KOPT-K1 (cell line): ENCODE measurements at regions not wholly inside any gene's neighbourhood (a gene's known extent, or its start where the extent isn't known, plus 50 kb on each side); places are given as distances from the start of the nearest gene placed in this dataset.

Experiments used
- H3K27ac ChIP-seq: fragments of 200-600 bp; sonication (generic); 2 replicates; pipeline ENCODE4 v1.5.1; 2016; ENCODE audit warnings: antibody characterized with exemption, mild to moderate bottlenecking, low read depth, low read length; ENCODE audit not compliant: poor library complexity, severe bottlenecking
- H3K36me3 ChIP-seq: fragments of 200-600 bp; sonication (generic); 2 replicates; pipeline ENCODE4 v1.5.1; 2017; ENCODE audit warnings: antibody characterized with exemption, mild to moderate bottlenecking, low read length, moderate library complexity; ENCODE audit not compliant: insufficient read depth
- H3K9me3 ChIP-seq: fragments of 200-600 bp; sonication (generic); 2 replicates; pipeline ENCODE4 v1.5.1; 2017; ENCODE audit warnings: antibody characterized with exemption, low read length, mild to moderate bottlenecking; ENCODE audit not compliant: insufficient read depth, poor library complexity, severe bottlenecking

DNA sequence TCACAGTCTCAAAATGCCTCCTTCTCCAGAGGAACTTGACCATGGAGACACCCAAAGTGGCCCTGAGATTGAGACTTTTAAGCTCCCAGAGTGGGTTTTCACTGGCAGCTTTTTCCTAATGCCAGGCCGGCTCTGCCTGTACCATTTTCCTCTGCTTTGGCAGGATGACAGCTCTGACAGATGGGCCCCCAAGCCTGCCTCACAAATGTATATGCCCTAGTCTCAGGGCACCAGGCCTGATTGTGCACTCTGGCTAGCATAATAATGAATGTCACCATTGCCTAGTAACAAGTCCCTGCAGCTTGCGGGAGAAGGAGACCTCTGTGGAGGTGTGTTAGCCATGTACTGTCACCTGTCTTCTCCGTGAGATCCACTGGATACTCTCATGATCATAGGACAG, 772.8 kb upstream of the TSPY4 start:
- Histone ChIP-seq H3K9me3 (no peaks in the 10 kb centered on the region), H3K36me3 (no peaks in the 10 kb centered on the region), H3K27ac (no peak overlapping the region)

- Histone ChIP-seq H3K9me3 (no peaks in the 10 kb centered on the region), H3K27ac (no peak overlapping the region)
Measured at GRCh38 chrY:8566198-8566597, 771.1 kb upstream of the TSPY4 start.

DNA sequence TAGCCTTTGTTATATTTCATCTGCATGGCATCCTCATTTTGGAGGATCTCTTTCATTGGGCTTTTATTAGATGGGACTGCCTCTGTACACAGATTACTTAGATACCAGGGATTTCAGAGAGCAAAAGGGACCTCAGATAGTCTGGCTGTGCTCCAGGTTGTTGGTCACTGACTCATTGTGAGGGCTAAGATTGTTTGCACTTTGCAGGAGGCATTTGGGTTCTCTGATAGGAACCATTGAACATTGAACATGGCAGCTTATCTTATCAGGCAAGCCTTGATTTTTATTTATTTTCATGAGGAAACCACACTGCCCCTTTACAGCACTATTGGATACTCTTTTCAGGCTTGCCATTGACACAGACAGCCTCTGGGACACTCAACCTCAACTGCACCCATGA, 766.9 kb upstream of the TSPY4 start:
- Histone ChIP-seq H3K36me3 (no peaks in the 10 kb centered on the region), H3K27ac (no peak overlapping the region), H3K9me3 (no peaks in the 10 kb centered on the region)

More at GRCh38 chrY:8566198-8566597, 771.1 kb upstream of the TSPY4 start:
- H3K36me3 ChIP-seq: no peaks in the 10 kb centered on the region

GRCh38 chrY:8572916-8573315, 764.3 kb upstream of the TSPY4 start:
- no peaks in the 10 kb centered on the region for H3K9me3 ChIP-seq
- no peaks in the 10 kb centered on the region for H3K36me3 ChIP-seq
- H3K27ac ChIP-seq: no peak overlapping the region

- H3K27ac ChIP-seq: no peak overlapping the region
- no peaks in the 10 kb centered on the region for H3K9me3 ChIP-seq
- no peaks in the 10 kb centered on the region for H3K36me3 ChIP-seq
Measured at GRCh38 chrY:8582277-8582850, 754.9 kb upstream of the TSPY4 start.

GRCh38 chrY:8583191-8583590, 754.1 kb upstream of the TSPY4 start:
- Histone ChIP-seq H3K9me3 (no peaks in the 10 kb centered on the region), H3K36me3 (no peaks in the 10 kb centered on the region), H3K27ac (no peak overlapping the region)

- H3K9me3 ChIP-seq: no peaks in the 10 kb centered on the region
- H3K36me3 ChIP-seq: no peaks in the 10 kb centered on the region
- H3K27ac ChIP-seq: no peak overlapping the region
Measured at GRCh38 chrY:8590641-8591040, 746.6 kb upstream of the TSPY4 start.

DNA sequence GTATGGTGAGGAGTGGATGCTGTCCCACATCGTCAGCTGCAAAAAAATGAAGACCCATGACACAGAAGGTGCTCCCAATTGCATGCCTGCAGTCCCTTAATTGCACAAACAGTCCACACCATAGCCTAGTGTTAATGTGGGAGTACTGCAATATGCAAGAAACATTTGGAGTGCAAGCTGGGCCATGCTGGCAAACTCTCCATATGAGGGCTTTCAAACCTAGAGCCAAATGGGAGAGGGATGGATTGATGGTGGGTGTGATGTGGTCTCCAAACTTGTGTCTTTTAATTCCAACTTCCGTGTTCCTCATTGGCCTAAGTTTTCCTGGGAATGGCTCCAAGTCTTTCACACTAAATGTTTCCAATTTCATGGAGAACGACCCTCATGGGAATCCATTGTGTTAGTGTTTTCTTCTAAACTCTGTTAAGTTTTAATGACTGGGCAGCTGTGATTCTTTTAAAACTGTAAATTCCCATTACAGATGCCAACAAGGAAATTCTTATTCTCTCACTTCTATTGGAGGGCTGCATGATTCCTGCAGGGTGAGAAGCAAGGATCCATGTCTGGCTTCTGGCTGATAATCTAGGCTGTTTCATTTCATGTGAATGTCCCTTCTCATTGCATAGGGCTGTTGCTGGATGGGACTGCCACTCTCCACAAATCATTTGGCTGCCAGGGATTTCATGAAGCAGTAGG, 745.3 kb upstream of the TSPY4 start:
- H3K27ac ChIP-seq: no peak overlapping the region
- no peaks in the 10 kb centered on the region for H3K36me3 ChIP-seq
- H3K9me3 ChIP-seq: no peaks in the 10 kb centered on the region

GRCh38 chrY:8594657-8595056, 742.6 kb upstream of the TSPY4 start:
- H3K9me3 ChIP-seq: no peaks in the 10 kb centered on the region
- H3K36me3 ChIP-seq: no peaks in the 10 kb centered on the region
- H3K27ac ChIP-seq: no peak overlapping the region

- H3K9me3 ChIP-seq: no peaks in the 10 kb centered on the region
- H3K36me3 ChIP-seq: no peaks in the 10 kb centered on the region
- no peak overlapping the region for H3K27ac ChIP-seq
Measured at GRCh38 chrY:8599141-8599540, 738.1 kb upstream of the TSPY4 start.

GRCh38 chrY:8610620-8611019, 726.6 kb upstream of the TSPY4 start:
- Histone ChIP-seq H3K27ac (no peak overlapping the region), H3K9me3 (no peaks in the 10 kb centered on the region), H3K36me3 (no peaks in the 10 kb centered on the region)

- Histone ChIP-seq H3K36me3 (no peaks in the 10 kb centered on the region), H3K27ac (no peak overlapping the region), H3K9me3 (no peaks in the 10 kb centered on the region)
Measured at GRCh38 chrY:8611815-8612214, 725.4 kb upstream of the TSPY4 start.

DNA sequence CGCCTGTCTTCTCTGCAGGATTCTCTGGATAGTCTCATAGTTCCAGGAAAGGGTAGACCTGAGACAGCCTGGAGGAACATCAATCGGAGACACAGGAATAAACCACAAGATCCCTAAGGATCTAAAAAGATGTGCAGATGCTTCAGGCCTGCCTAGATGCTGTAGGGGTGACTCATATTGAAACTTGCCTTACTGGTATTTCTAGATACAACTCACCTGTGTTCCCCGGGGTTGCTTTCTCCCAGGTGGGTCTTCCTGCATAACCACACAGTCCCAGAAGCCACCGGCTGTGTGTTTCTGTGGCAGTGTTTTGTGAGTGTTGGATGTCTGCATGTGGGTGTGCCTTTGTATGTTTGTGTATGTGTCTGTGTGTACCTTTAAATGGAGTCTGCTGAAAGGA, 719.0 kb upstream of the TSPY4 start:
- no peaks in the 10 kb centered on the region for H3K9me3 ChIP-seq
- no peaks in the 10 kb centered on the region for H3K36me3 ChIP-seq
- no peak overlapping the region for H3K27ac ChIP-seq

- Histone ChIP-seq H3K36me3 (no peaks in the 10 kb centered on the region), H3K27ac (no peak overlapping the region), H3K9me3 (no peaks in the 10 kb centered on the region)
Measured at GRCh38 chrY:8622156-8622555, 715.1 kb upstream of the TSPY4 start.

DNA sequence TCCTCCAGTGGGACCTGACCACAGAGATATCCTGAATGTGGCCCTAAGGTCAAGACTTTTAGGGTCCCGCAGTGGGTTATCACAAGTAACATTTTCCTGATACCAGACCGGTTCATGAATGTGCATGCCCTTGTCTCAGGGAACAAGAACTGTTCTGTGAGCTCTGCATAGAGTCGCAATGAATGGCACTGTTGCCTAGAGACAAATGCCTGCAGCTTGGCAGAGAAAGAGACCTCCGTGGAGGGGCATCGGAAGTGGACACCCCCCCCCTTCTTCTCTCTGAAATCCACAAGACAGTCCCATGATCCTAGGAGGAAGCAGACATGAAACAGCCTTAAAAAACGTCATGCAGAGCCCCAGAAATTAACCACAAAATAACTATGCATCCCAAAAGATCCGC, 714.4 kb upstream of the TSPY4 start:
- H3K27ac ChIP-seq: no peak overlapping the region
- no peaks in the 10 kb centered on the region for H3K9me3 ChIP-seq
- no peaks in the 10 kb centered on the region for H3K36me3 ChIP-seq

DNA sequence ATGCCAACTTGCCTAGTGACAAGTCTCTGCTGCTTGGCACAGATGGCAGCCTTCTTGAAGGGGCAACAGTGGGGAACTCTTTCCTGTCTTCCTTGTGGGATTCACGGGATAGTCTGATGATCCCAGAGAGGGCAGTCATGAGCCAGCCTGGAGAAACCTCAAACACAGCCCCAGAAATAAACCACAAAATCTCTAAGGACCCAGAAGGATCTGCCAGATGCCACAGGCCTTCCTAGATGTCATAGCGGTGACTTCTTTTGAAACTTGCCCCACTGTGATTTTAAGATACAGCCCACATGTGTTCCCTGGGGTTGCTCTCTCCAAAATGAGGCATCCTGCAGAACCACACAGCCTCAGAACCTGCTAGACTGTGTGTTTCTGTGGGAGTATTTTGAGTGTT, 707.6 kb upstream of the TSPY4 start:
- Histone ChIP-seq H3K27ac (no peak overlapping the region), H3K9me3 (no peaks in the 10 kb centered on the region), H3K36me3 (no peaks in the 10 kb centered on the region)
